H1 (cell line): ENCODE measurements at regions not wholly inside any gene's neighbourhood (a gene's known extent, or its start where the extent isn't known, plus 50 kb on each side); places are given as distances from the start of the nearest gene placed in this dataset.

Experiments
- ATF3 ChIP-seq: IDR thresholded peaks from 2 replicates; pipeline ENCODE4 v1.6.1; 2011; ENCODE audit warnings: low read depth, mild to moderate bottlenecking, low read length; ENCODE audit not compliant: insufficient read depth
- KDM1A ChIP-seq: fragments of 200-600, 300-600 bp; sonication (generic); IDR thresholded peaks from 2 replicates; pipeline ENCODE4 v1.7.1; 2016; ENCODE audit warnings: mild to moderate bottlenecking, low read length, borderline replicate concordance
- NANOG ChIP-seq: IDR thresholded peaks from 2 replicates; pipeline ENCODE4 v1.6.1; 2011; ENCODE audit warnings: low read length, low read depth, mild to moderate bottlenecking, inconsistent platforms; ENCODE audit not compliant: insufficient read depth, poor library complexity, severe bottlenecking
- RAD21 ChIP-seq, 2 experiments: IDR thresholded peaks in 1 of 2; conservative IDR thresholded peaks in 1 of 2; 2 replicates each; pipeline ENCODE4 v1.6.1; 2011; ENCODE audit warnings: low read depth in 2 of 2, low read length in 2 of 2, improper control_type of control experiment in 1 of 2, inconsistent platforms in 1 of 2, mild to moderate bottlenecking in 1 of 2, moderate library complexity in 1 of 2
- SP4 ChIP-seq: IDR thresholded peaks from 2 replicates; pipeline ENCODE4 v1.6.1; 2012; ENCODE audit warnings: low read length, inconsistent platforms
- ZNF274 ChIP-seq: IDR thresholded peaks from 2 replicates; pipeline ENCODE4 v1.7.0; 2012; ENCODE audit warnings: low read length, borderline replicate concordance; ENCODE audit errors: extremely low read depth

DNA sequence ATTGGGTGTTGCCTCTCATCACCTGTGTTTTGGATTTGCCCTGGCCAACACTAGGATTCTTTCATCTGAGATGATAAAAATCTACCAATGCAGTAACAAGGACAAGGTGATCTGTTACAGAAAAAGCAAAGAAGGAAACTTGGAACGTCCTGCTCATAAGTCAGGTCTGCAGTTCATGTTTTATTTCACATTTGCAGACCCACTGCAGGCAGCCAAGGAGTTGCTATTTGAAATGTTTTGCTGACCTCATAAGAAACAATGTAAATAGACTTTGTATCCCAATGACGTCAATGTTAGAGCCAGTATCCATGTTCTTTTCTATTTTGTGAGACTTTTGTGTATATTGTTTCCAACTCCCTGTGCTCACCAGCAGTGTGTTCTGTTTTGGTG, 312.9 kb downstream of the DEPDC1B start (continued):
- TF ChIP-seq ATF3 (no peak), KDM1A (no peak), NANOG (no peak), ZNF274 (no peak), RAD21 (IDR thresholded peaks at IDR 0.05 in 1 of 2, conservative IDR thresholded peaks at IDR 0.05 in 1 of 2; ENCODE audit: low read depth in 2 of 2, low read length in 2 of 2) (no peak), SP4 (no peak)
